NCI-H146 (cell line): ENCODE measurements at regions not wholly inside any gene's neighbourhood (a gene's known extent, or its start where the extent isn't known, plus 50 kb on each side); places are given as distances from the start of the nearest gene placed in this dataset.
"Not testable (repeated sequence)": the region's sequence is repeated elsewhere in the genome, so short reads cannot be mapped to it uniquely, and the experiment has no call there.

ENCODE experiments used
- DNase-seq: peaks from one replicate; lab custom pipeline; 2025; lab: John Stamatoyannopoulos, UW

GRCh38 chr7:112540839-112541577, 60.2 kb downstream of the LSMEM1 start:
- DNase-seq: no peak

- peak; percentile 65 for DNase-seq
Measured at GRCh38 chr7:112546723-112547513, 66.1 kb downstream of the LSMEM1 start.

GRCh38 chr7:112547916-112548315, 67.1 kb downstream of the LSMEM1 start:
- DNase-seq: no peak

- DNase-seq: peak; percentile 5
Measured at GRCh38 chr7:112550468-112551060, 69.8 kb downstream of the LSMEM1 start.

GRCh38 chr7:112551521-112551920, 70.7 kb downstream of the LSMEM1 start:
- DNase-seq: not testable (repeated sequence)

GRCh38 chr7:112554591-112554990, 73.8 kb downstream of the LSMEM1 start:
- DNase-seq: no peak

- no peak for DNase-seq
Measured at GRCh38 chr7:112556633-112557032, 75.8 kb downstream of the LSMEM1 start.

GRCh38 chr7:112566442-112567324, 85.9 kb downstream of the LSMEM1 start:
- peak; percentile 6 for DNase-seq

- DNase-seq: no peak
Measured at GRCh38 chr7:112567388-112567787, 86.6 kb downstream of the LSMEM1 start.

GRCh38 chr7:112571852-112572607, 91.2 kb downstream of the LSMEM1 start:
- DNase-seq: no peak

- peak; percentile 60 for DNase-seq
Measured at GRCh38 chr7:112572669-112573301, 92.0 kb downstream of the LSMEM1 start.

GRCh38 chr7:112573302-112574039, 92.7 kb downstream of the LSMEM1 start:
- DNase-seq: no peak

GRCh38 chr7:112575864-112576263, 95.1 kb downstream of the LSMEM1 start:
- no peak for DNase-seq

GRCh38 chr7:112579388-112579787, 98.6 kb downstream of the LSMEM1 start:
- DNase-seq: no peak

GRCh38 chr7:112580717-112581435, 100.1 kb downstream of the LSMEM1 start:
- DNase-seq: no peak

GRCh38 chr7:112581529-112581928, 100.7 kb downstream of the LSMEM1 start:
- no peak for DNase-seq

GRCh38 chr7:112584290-112584689, 103.5 kb downstream of the LSMEM1 start:
- no peak for DNase-seq

- no peak for DNase-seq
Measured at GRCh38 chr7:112587504-112587903, 106.7 kb downstream of the LSMEM1 start.

GRCh38 chr7:112592565-112593263, 111.9 kb downstream of the LSMEM1 start:
- DNase-seq: not testable (repeated sequence)
